GM12892 (cell line): ENCODE measurements at regions not wholly inside any gene's neighbourhood (a gene's known extent, or its start where the extent isn't known, plus 50 kb on each side); places are given as distances from the start of the nearest gene placed in this dataset.

Experiments used
- POLR2A ChIP-seq: IDR thresholded peaks from 2 replicates; pipeline ENCODE4 v1.6.1; 2011; ENCODE audit warnings: low read depth, low read length, control low read depth
- POLR2AphosphoS5 ChIP-seq: IDR thresholded peaks from 2 replicates; pipeline ENCODE4 v1.6.1; 2011; ENCODE audit warnings: low read depth, low read length, control low read depth
- TAF1 ChIP-seq: IDR thresholded peaks from 2 replicates; pipeline ENCODE4 v1.6.1; 2011; ENCODE audit warnings: low read depth, mild to moderate bottlenecking, control low read depth, low read length, borderline replicate concordance

DNA sequence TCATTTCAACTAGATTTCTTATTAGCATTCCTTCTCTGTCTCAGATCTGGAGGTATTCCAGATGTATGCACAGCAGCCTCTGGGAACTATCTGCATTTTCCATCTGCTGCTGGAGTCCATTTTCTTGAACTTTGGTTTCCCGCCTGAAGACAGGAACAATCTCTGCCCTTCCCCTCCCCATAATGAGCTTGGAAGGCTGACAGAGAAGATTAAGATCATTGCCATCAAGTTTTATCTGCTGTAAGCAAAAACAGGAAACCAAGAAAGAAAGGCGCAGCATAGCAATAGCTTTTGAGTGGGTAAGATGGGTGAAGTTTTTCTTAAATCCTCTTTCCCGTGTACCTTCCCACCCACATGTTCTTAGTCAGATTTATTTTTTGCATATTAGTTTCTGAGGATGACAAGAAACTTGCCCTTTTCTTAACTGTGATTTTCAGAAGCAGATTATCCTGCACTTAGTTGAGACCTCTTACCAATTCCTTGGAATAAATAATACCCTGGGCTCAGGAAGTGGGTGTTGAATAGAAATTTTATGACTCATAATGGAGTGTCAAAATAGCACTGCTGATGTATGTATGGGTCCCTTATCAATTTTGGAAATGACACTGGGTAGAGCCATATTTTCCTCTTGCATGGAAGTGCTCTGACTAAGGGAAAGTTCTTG is 78.3 kb downstream of the CT47B1 start:
- no peak for TF ChIP-seq POLR2AphosphoS5
- no peak for TF ChIP-seq POLR2A
- no peak for TF ChIP-seq TAF1
